NCI-H2081 treated with DMSO at 0.1 percent for 48 hours (cell line): ENCODE measurements at regions not wholly inside any gene's neighbourhood (a gene's known extent, or its start where the extent isn't known, plus 50 kb on each side); places are given as distances from the start of the nearest gene placed in this dataset.

Source experiments
- DNase-seq: peaks from one replicate; lab custom pipeline; 2025; lab: John Stamatoyannopoulos, UW

DNA sequence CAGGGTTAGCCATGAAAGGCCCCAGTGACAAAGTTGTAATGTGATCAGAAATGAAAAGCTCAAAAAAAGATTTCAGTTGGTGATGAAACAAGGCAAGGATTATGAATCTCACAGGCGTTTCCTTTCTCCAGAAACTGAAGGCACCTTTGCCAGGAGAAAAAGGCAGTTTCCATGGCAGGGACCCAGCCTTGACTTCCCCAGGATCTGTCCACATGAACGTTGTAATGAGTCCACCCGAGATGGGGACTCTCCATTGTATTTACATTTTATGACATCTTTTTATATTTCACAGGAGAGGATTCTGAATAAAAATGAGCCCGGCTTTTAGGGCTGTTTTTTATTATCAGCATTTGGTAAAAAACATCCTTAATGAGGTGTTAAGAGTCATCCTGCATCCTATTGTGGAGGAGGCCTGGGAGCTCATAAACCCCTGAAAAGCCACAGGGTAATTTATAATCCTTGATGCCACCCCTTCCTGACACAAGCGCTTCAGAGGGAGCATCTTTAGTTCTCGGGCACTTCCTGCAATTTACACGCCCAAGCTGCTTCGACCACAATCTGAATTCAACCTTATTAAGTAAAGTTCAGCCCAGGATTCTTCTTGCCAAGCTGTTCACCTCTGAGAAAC, 74.1 kb upstream of the SALL4 start:
- no peak for DNase-seq

GRCh38 chr20:51873652-51874051, 71.3 kb upstream of the SALL4 start:
- no peak for DNase-seq

DNA sequence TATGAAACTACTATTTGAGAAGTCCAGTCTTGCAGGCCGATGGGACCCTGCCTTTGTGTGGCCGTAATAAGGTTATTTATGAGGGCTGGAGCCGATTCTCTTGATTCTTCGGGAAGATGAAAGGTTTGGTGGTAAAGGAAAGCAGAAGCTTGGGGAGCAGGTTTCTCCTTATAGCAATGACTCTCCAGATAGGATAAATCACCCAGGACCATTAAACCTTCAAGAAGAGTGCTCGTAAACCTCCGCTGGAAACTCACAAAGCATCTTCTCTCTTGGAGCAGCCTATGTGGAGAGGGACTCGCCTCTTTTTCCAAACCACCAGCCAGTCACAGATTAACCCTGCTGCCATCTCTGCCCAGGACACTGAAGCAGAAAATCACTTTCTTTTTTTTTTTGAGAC, 69.6 kb upstream of the SALL4 start:
- DNase-seq: no peak

GRCh38 chr20:51869002-51869401, 66.7 kb upstream of the SALL4 start:
- DNase-seq: no peak

GRCh38 chr20:51867251-51867650, 64.9 kb upstream of the SALL4 start:
- DNase-seq: no peak

- DNase-seq: no peak
These were observed 62.6 kb upstream of the SALL4 start for GRCh38 chr20:51864967-51865366.

GRCh38 chr20:51862796-51863195, 60.5 kb upstream of the SALL4 start:
- no peak for DNase-seq

DNA sequence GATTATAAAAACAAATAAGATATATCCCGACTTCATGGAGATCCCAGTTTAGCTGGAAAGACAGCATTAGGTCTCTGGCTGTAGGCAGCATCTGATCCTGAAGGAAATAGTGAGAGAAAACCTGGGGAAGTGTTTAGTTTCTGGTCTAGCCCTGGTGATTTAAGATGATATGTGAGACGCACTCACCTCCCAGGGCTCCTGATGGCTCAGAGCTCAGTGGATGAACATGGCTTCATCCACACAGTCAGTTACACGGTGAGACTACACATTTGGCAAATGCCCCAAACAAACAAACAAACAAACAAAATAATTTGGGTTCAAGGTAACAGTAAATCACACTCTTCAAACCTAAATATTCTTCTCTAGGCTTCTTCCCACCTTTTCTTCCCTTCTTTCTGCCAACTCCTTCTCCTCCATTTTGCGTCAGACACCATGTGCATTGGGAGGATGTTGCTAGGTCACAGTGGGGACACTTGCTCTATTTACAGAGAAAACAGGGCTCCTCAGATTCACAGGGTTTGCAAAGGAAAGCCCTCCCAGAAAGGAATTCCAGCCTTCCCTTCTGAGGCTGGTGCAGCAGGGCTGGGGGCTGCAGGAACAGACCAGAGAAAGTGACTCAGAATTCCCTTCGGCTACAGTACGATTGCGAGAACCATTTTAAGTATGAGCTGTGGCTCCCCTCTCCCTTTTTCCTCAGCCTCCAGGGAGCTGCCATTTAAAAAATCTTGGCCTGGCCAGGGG, 59.6 kb upstream of the SALL4 start:
- no peak for DNase-seq

DNA sequence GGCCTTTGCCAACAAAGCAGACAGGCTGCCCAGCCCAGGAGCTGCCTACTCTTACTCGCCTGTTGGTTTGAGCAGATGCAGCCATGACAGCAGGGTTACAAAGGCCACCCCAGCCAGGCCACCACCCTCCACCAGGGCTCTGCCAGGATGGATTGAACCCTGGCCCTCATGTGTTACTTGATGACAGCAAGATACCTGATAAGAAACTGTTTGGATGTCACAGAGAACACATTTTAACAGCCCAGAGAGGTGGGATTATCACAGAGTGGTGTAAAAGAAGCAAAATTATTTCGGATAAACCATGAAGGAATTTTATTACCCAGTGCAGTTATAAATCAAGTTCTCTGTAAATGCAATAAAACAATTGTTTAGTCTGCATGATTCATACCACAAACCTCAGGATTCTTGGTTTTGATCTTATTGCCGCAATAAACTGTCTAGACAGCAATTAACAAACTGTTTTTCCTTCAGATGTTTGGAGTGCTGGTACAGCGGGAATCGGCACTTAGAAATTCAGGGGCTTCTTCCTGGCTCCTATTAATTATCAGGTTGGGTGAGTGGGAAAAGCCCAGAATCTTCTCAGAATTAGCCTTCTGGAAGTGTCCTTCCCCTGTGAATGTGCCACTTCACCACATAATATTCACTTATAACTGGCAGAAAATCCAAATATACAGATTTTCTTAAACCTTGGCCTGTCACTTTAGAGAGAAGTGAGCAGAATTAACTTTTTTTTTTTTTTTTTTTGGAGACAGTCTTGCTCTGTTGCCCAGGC, 58.0 kb upstream of the SALL4 start:
- no peak for DNase-seq

- no peak for DNase-seq
These were observed 54.1 kb upstream of the SALL4 start for GRCh38 chr20:51856432-51856831.

- no peak for DNase-seq
These were observed 52.6 kb upstream of the SALL4 start for GRCh38 chr20:51854921-51855320.
